ENCODE measurements at regions not wholly inside any gene's neighbourhood (a gene's known extent, or its start where the extent isn't known, plus 50 kb on each side); places are given as distances from the start of the nearest gene placed in this dataset.

- TF ChIP-seq CTCF (conservative IDR thresholded peaks at IDR 0.05; ENCODE audit: low read depth in 2 of 2) (no peak), EZH2 (IDR thresholded peaks at IDR 0.05; ENCODE audit: low read depth, unreplicated experiment) (no peak), ZNF462 (CRISPR knock-in tag; IDR thresholded peaks at IDR 0.05) (no peak), EZH2phosphoT487 (IDR thresholded peaks at IDR 0.05; ENCODE audit: unreplicated experiment) (no peak), CREB1 (CRISPR knock-in tag; IDR thresholded peaks at IDR 0.05; ENCODE audit: low read depth) (no peak)
These were observed 379.0 kb downstream of the IRS1 start for GRCh38 chr2:226420646-226421045.
